ENCODE measurements at regions not wholly inside any gene's neighbourhood (a gene's known extent, or its start where the extent isn't known, plus 50 kb on each side); places are given as distances from the start of the nearest gene placed in this dataset.
"Not testable (repeated sequence)": the region's sequence is repeated elsewhere in the genome, so short reads cannot be mapped to it uniquely, and the experiment has no call there.

DNA sequence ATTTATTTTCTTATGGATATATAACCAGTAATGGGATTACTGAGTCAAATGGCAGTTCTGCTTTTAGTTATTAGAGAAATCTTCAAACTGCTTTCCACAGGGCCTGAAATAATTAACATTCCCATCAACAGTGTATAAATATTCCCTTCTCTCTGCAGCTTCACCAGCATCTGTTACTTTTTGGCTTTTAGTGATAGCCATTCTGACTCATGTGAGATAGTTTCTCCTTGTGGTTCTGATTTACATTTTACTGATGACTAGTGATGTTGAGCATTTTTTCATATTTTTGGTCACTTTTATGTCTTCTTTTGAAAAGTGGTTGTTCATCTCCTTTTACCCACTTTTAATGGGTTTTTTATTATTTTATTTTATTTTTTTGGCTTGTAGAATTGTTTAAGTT is 1290.3 kb upstream of the CDH9 start:
- no peak for DNase-seq

DNA sequence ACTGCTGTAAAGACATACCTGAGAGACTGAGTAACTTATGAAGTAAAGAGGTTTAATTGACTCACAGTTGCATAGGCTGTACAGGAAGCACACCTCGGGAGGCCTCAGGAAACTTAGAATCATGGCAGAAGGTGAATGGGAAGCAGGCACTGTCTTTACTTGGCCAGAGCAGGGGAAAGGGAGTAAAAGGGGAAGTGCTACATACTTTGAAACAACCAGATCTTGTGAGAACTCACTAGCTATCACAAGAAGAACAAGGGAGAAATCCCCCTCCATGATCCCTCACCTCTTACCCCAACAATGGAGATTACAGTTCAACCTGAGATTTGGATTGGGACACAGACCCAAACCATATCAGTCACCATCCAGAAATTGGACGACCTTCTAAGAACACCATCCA is 1285.8 kb upstream of the CDH9 start:
- peak; percentile 0 for DNase-seq

GRCh38 chr5:28313953-28314352 is 1275.6 kb upstream of the CDH9 start:
- DNase-seq = no peak

DNA sequence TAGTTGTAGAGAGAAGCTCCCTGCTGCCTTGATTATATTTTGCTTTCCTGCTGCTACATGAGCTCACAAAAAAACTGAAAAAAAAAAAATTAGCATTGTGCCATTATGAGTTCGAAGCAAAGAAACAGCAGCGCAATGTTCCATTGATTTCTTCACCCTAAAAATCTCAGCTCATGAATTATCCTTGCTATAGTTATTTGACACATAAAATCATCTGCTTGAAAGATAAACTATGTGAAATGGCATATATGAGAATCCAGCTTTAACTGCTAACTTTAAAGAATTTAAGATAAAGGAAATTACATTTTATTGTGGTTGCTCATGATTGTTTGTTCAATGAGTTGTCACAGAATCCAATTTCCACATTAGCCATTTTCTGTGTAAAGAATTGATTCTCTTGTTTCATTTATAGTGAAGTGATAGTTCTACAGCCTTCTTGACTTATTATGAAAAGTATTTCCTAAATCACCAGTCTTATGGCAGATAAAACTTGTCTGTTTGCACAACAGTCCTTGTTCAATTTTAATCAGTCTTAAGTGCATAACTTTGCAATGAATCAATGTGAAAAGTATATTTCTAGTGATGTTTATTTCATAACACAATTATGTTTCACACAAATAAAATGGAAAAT is 1275.0 kb upstream of the CDH9 start:
- DNase-seq = no peak

- no peak for DNase-seq
These were observed 1272.3 kb upstream of the CDH9 start for GRCh38 chr5:28310696-28311095.

DNA sequence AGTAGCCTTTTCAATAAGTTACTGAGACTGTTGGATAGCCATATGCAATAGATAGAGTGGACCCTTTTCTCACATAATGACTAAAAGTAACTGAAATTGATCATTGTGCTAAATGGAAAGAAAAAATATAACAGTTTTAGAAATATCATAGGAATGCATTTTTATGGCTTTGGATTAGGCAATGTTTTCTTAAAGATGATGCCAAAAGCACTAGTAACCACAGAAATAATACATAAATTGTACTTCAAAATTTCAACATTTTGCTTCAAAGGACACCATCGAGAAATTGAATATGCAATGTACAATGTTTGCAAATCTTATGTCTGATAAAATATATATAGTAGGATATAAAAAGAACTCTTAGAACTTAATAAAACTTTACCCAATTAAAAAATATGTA is 1267.5 kb upstream of the CDH9 start:
- DNase-seq = no peak

GRCh38 chr5:28301712-28302111 is 1263.3 kb upstream of the CDH9 start:
- no peak for DNase-seq

DNA sequence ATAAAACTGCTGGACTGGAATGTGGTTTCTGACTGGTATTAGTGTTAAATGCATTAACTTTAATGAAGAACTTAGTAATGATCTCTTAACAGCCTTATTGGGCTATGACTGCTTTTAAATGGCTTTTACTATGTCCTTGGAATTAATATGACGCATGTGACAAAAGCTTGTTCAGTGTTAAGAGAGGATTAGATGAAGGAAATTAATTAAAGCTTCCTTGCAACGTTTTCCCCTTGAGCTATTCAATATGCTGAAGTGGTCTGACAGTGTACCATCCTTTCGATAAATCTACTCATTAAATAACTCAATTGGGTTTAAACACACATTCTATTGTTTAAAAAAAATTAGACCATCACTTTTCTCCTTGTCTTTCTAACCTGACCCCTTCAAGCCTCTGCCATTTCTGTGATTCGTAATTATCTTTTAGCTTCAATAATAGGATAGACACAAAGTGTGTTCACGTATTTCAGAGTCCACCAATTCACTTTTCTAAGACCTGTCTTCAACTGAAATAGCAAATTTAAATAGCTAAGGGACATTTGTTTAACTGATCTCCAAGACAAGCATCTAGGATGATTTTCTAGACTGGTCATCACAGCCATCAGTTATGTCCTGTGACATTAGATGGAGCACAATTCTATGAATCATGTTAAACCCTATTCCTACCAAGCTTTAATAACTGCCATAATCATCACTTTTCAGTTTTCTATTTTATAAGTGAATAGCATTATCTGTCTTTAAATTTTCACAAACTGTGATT is 1258.0 kb upstream of the CDH9 start:
- no peak for DNase-seq

DNA sequence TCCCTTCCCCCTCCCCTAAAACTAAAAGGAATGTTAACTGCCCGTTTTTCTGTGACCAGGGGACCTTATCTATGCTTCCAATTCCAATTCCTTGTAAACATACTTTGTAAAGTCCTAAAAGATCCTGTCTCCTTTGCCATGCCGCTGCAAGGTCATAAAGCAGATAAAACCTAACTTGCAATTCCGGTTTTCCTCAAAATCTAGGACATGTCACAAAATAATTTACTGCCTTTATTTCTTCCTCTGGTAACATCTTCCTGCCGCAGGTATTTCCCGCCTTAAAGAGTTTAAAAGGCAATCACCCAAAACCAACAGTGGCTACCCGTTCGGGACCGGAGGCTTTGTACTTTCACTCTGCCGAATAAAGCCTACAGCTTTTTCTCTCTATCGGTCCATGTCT is 1248.6 kb upstream of the CDH9 start:
- not testable (repeated sequence) for DNase-seq

DNA sequence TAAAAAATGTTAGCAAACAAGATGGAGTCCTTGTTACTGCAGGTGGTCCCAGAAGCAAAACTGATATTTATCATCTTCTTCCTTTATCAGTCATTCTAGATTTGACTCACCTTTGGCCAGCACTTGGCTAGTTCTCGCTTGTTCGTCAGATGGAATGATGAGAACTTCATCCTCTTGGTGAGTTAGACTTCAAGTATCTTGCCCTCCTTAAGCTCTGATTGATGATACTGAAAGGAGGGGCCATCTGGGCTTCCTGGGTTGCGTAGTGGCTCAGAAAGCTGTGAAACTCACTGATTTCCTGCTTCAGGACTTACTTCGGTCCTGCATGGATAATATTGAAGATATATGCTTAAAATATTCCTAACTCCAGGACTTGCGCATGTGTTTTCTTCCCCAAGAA is 1248.2 kb upstream of the CDH9 start:
- no peak for DNase-seq

- no peak for DNase-seq
These were observed 1246.4 kb upstream of the CDH9 start for GRCh38 chr5:28284788-28285187.

- no peak for DNase-seq
These were observed 1243.0 kb upstream of the CDH9 start for GRCh38 chr5:28281351-28281750.

DNA sequence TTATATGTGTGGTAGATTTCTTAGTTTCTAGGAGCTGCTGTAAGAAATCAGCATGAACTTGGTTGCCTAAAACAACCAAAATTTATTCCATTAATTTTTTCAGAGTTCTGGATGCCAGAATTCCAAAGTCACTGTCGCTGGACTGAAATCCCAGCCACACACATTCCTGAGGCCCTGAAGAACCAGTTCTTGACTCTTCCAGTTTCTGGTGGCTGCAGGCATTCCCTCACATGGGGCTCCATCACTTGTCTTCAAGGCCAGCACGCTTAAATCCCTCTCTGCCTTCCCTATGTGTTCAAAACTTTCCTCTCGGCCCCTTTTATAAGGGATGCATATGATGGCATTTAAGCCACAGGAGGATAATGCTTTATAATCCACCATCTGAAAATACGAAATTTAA is 1237.5 kb upstream of the CDH9 start:
- DNase-seq = no peak

- DNase-seq = no peak
These were observed 1231.6 kb upstream of the CDH9 start for GRCh38 chr5:28269978-28270377.

DNA sequence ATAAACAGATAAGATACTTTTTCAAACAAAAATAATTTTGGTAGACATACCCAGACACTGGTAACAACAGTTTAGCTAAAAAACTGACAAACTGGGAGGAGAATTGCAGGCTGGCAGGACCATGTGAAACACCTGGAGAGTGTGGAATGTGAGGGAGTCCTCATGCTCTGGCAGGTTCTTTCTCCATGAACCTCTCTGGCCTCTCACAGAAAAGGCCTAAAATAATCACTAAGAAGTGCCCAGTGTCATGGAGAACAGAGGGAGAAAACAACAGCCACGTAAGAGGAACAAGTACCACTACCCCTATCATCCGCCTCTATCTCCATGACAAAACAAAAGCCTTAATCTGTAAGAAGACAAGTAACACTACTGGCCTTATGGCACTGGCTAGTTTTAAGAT is 1227.5 kb upstream of the CDH9 start:
- no peak for DNase-seq

- no peak for DNase-seq
These were observed 1216.5 kb upstream of the CDH9 start for GRCh38 chr5:28254846-28255245.

DNA sequence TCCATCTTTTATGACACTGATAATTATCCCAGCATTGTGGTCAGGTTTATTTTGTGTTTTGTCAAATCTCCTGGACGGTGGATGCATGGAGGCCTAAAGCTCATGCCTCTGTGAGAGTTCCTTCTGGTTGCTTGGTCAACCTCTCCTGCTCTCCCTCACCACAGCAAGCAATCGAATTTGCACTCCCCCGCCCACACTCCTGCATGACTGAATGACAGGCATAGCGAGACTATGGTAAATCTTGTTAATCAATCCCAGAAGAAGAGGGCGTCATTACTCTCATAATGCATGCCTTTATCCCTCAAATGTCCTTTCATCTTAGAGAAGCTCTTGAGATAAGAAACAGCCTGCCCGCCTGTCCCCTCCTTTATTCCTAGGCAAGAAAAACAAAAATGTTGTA is 1215.0 kb upstream of the CDH9 start:
- DNase-seq = no peak

DNA sequence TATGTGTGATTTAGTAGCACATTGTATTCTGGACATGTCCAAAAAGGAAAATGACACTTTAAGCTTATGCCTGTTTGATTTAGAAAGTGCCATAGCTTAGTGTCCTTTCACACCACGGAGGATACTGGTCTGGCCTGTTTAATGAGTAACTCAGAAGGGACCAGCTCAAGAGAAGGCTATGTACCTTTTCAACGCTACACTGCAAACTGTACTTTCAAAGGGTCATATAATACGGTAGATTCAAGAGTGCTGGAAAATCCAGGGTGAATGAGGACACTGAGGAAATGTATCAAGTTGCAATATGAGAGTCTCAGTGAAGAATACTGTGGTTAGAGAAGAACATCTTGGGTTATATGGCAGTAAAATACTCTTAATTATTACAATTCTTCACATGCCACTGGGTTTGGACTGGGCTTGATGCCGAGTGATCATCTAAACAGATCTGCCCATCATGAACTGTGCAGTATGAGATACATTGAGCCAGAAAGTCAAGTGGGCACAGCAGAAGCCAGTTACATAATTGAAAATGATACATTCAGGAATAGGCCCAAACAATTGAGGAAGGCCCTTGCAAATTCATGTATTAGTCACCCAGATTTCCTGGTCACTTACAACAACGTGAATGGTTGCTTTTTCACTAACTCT is 1211.5 kb upstream of the CDH9 start:
- no peak for DNase-seq

DNA sequence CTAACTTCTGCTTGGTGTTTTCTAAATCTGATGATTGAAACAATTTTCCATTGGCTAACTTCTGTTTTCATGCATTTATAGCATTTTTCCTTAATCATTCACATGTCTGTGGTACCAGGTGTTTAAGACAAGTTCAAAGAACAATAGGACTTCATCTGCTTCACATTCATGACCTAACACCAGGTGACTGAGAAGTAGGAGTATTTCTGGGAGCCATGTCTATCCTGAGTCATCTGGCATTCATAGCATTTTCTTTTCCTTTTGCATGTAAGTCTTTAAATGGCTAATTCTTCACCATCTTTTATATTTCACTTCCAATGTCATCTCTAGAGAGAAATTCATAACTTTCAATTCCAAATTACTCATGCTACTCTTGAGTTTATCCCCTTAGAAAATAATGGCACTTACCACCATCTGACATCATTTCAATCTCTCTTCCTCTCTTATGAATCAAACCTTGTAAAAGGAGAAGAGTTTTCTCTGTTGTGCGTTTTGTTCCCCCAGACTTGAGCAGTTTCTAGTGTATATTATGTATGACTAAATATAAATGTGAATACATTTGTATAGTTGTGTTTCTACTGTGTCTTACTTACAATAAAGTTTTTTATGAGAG is 1196.1 kb upstream of the CDH9 start:
- no peak for DNase-seq

- DNase-seq = no peak
These were observed 1188.0 kb upstream of the CDH9 start for GRCh38 chr5:28226407-28226806.

- no peak for DNase-seq
These were observed 1181.2 kb upstream of the CDH9 start for GRCh38 chr5:28219539-28219938.

DNA sequence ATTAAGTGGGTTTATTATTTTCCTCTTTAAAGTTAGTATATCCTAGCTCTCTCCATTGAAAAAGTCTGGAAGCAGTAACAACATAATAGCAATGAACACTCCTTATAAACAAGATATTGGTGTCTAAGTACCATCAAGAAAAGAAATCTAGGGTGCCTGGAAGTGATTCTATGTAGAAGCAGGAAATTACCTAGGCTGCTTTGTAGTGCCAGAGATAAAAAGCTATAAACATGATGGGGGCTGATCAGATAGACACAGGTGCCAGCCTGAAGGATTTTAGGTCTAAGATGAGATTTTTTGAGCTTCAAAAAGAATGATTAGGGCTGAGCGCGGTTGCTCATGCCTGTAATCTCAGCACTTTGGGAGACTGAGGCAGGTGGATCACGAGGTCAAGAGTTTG is 1179.3 kb upstream of the CDH9 start:
- DNase-seq = no peak

GRCh38 chr5:28216939-28217360 is 1178.6 kb upstream of the CDH9 start:
- no peak for DNase-seq

DNA sequence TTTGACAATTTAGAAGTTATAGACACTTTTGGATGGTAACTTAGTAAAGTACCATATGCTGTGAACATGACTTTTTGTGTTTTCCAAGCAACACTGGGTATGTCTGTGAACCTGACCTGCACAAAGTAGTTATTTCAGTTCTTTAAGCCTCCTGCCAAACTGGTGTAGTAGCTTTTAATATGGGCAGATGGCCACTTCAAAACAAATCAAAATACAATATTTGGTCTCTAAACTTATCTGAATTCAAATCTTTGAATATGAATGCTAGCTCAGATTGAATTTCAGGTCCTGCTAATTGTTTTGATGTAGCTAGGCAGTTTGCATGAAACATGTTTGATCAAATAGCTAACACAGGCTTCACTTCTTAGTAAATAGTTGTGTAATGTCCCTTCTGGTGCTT is 1176.7 kb upstream of the CDH9 start:
- no peak for DNase-seq
